Adrenal gland (tissue), 5 donors: ENCODE measurements at regions not wholly inside any gene's neighbourhood (a gene's known extent, or its start where the extent isn't known, plus 50 kb on each side); places are given as distances from the start of the nearest gene placed in this dataset.

Experiments used
- CTCF ChIP-seq, 6 experiments: fragments of 450-650 bp in 4 of 6; fragments of 200-600 bp in 2 of 6; sonication (generic) in 1 of 6; IDR thresholded peaks; 1 replicate in 5 of 6; 2 replicates in 1 of 6; pipeline versions ENCODE4 v1.5.1 to v1.8.0; 2016 to 2021; ENCODE audit warnings: antibody characterized with exemption in 6 of 6, mild to moderate bottlenecking in 2 of 6, moderate library complexity in 1 of 6
- POLR2A ChIP-seq, 2 donors: fragments of 450-650 bp; IDR thresholded peaks; one replicate each; pipeline ENCODE4 v1.6.1; 2017; ENCODE audit warnings: antibody characterized with exemption in 2 of 2, mild to moderate bottlenecking in 2 of 2, moderate library complexity in 1 of 2
- donor health status: DM: no; HTN: no; CAD: no.

GRCh38 chr3:197419696-197420095 is 121.3 kb upstream of the DLG1 start:
- TF ChIP-seq CTCF (IDR thresholded peaks at IDR 0.05), result no peak
- no peak for TF ChIP-seq POLR2A (IDR thresholded peaks at IDR 0.05)
